ENCODE measurements at regions not wholly inside any gene's neighbourhood (a gene's known extent, or its start where the extent isn't known, plus 50 kb on each side); places are given as distances from the start of the nearest gene placed in this dataset.
A peak's percentile ranks its signal among the peaks of the same experiment; 100 is the strongest.
"Not testable (repeated sequence)": the region's sequence is repeated elsewhere in the genome, so short reads cannot be mapped to it uniquely, and the experiment has no call there.

GRCh38 chr5:36739751-36740221, 133.4 kb downstream of the SLC1A3 start:
- peak; percentile 53 for DNase-seq (ENCODE audit: low spot score)

DNA sequence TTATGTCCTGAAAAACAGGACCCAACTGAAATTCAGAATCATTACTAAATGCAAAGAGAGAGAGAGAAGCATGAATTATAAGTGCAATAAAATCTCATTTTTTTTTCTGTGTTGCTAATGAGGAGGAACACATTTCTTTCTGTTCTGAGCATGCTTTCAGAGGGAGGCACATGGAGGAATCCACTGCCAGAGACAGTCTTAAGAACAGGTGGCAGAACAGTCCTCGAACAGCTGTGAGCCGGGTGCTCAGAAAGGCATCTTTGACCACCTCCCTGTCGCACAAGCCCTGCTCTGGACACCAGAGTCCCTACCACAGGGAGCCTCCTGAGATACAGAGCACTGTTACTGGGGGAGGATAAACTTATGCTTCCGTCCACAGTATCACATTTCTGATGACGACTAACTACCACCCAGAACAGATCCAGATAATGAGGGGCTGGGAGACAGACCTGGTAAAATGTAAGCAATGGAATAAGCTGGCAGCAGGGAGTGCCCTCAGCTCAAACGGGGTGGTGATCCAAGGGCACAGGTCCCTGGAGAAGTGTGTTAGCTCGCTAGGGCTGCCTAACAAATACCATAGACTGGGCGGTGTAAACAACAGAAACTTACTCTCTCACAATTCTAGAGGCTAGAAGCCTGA, 134.0 kb downstream of the SLC1A3 start:
- DNase-seq (ENCODE audit: low spot score), result no peak

- DNase-seq (ENCODE audit: low spot score), result no peak
Observed at GRCh38 chr5:36741128-36741527, 134.7 kb downstream of the SLC1A3 start.

DNA sequence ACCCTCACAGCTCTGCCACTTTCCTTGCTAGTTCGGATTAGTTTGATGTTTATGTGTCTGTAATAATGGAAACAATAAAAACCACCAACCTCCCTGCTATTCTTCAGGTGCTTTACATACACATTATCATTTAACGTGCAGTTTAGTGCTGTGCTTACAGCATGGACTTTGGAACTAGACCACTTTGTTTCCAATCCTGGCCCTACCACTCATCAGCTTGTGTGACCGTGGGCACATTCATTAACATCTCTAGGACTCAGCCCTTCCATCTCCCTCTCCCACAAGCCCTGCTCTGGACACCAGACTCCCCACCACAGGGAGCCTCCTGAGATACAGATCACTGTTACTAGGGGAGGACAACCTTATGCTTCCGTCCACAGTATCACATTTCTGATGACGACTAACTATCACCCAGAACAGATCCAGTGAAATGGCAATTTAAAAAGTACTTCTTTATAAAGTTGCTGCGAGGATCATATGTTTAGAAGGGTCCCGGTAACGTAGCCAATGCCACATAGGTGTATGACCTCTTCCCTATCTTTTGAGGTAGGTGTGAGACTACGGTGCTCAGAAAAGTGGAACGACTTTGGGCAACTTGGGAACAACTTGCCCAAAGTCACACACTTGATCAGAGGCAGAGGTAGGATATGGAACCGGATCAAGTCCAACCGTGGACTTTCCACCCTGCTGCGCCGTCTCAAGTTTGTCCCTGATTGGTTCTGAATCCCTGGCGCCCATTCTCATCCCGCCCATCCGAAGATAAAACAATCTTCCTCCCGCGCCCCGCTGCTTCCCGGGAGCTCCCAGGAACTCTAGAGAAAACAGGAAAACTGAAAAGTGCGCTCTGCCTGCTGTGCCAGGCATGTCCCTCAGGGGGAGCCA, 132.4 kb upstream of the NIPBL start:
- peak; percentile 84 for DNase-seq (ENCODE audit: low spot score)

DNA sequence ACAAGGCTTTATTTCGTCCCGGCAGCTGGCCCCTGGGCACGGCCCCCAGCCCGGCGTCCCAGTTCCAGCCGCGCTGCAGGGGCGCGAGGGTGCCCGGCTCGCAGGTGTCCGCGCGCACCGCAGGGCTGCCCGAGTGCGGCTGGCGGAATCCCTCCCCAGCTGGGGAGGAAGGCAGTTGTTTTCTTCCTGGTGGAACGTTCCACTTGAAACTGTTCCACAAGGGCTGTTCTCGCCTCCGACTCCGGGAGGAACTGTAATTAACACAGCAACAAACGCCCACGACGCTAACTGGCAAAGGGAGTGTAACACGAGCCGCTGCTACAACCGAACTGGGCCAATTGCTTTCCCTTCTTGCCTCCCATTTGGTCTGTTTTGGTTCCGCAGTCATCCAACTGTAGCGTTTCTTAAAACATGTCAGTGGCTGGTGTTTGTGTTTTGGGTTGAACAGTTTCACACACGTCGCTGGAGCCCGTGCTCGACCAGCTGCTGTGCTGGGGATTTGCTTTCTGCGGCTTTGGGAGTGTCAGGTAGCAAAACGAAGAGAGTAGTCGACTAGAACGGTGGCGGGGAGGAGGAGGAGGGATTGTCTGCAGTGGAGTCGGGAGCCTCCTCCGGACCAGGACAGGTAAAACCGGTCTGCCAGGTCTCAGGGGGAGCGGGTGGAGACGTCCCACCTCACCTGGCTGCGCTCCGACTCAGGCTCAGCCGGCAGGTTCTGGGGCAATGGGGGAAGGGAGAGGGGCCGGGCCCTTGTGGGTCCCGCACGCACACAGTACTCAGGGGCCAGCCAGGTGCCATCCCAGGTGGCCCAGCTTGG, 131.6 kb upstream of the NIPBL start:
- peak; percentile 40 for DNase-seq (ENCODE audit: low spot score)

DNA sequence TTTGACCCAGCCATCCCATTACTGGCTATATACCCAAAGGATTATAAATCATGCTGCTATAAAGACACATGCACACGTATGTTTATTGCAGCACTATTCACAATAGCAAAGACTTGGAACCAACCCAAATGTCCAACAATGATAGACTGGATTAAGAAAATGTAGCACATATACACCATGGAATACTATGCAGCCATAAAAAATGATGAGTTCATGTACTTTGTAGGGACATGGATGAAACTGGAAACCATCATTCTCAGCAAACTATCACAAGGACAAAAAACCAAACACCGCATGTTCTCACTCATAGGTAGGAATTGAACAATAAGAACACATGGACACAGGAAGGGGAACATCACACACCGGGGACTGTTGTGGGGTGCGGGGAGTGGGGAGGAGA, 128.8 kb upstream of the NIPBL start:
- not testable (repeated sequence) for DNase-seq (ENCODE audit: low spot score)

- no peak for DNase-seq (ENCODE audit: low spot score)
Observed at GRCh38 chr5:36751886-36752285, 124.7 kb upstream of the NIPBL start.

DNA sequence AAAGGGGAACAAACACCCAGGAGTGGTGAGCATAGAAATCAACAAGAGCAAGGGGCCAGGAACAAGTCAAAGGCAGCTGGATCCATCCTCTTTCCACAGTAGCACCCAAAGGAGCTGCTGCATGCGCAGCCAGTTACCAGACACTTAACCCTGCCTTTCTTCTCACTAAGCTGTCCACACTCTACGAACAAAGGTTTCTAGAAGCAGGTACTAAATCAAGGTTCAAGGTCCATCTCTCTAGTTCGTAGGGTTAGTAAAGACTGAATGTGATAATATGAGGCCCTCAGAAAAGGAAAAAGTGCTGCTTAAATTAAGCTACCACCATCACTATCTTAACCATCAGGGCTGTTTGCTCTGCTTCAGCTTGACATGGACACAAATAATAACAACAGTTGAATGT, 121.2 kb upstream of the NIPBL start:
- no peak for DNase-seq (ENCODE audit: low spot score)

DNA sequence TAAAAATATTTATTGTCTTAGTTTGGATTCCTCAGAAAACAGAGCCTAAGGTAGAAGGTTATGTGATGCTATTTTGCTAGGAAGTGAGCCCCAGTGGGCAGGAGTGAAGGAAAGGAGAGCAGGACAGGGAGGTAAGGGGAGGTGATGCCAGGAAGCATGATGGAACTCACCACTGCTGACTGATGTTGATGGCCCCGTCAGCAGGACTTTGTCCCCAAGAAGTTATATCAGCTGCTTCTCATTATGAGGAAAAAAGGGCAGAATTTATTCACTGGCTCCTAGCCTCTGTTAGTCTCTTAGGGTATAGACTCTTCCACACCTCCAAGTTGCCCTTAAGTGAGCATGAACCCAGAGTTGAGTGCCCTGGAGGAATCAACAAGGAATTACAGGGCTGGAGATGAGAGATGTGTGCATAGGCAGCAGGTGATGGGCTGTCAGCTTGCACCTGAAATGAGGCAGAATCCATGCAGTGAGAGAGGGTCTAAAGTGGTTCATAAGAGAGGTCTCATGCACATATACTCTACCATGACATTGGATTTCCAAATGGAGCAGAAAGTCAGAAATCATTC, 120.6 kb upstream of the NIPBL start:
- no peak for DNase-seq (ENCODE audit: low spot score)

DNA sequence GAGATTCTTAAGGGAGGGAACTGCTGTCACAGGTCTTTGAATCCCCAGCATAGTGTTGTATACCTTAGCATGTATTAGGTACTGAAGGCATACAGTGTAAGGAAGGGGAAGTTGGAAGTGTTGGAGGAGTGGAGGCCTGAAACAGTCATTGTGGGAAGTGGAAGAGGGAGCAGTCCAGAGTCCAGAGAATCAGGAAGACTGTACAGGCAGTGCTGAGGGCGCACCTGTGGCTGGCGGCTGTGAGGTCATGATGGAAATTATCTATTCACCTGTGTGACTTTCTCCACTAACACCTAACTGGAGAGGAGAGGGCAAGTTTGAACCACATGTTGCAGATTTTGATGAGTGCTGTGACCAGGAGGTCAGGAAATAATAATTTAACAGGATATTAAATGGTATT, 119.7 kb upstream of the NIPBL start:
- DNase-seq (ENCODE audit: low spot score), result no peak

DNA sequence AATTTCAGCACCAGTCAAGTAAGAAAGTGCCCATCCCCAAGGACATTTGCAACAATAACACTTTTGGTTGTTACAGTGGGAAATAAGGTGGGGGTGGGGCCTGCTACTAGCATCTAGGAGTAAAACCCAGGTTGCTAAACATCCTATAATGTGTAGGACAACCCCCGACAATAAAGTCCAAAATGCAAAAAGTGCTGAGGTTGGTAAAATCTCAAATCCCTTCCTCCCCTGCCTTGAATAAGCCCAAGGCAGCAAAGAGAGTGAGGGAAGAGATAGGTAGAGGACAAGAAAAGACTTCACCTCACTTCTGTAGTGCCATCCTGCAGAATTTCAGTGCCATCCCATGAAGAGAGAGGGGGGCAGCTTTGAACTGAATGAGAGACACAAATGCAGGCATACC, 117.5 kb upstream of the NIPBL start:
- DNase-seq (ENCODE audit: low spot score), result no peak

GRCh38 chr5:36763454-36763853, 113.1 kb upstream of the NIPBL start:
- DNase-seq (ENCODE audit: low spot score), result no peak

- DNase-seq (ENCODE audit: low spot score), result no peak
Observed at GRCh38 chr5:36765876-36766275, 110.7 kb upstream of the NIPBL start.

DNA sequence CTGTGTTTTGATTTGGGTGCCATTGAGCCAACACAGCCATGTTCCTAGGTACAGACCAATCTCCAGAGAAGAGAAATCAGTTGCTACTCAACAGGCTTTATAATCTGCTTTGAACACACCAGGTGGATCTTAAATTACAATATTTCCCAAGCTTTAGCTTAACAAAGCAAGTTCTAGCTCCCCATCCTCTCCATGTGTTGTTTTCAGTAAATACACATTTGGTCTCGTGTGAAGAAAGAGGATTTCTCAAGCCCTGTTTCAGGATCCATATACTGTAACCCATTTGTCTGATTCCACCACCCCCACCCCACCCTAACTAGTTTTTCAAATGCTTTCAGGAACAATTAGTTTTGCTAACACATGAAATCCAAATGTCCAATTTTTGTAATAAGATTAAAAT, 109.6 kb upstream of the NIPBL start:
- DNase-seq (ENCODE audit: low spot score), result no peak

- no peak for DNase-seq (ENCODE audit: low spot score)
Observed at GRCh38 chr5:36768450-36768849, 108.1 kb upstream of the NIPBL start.

DNA sequence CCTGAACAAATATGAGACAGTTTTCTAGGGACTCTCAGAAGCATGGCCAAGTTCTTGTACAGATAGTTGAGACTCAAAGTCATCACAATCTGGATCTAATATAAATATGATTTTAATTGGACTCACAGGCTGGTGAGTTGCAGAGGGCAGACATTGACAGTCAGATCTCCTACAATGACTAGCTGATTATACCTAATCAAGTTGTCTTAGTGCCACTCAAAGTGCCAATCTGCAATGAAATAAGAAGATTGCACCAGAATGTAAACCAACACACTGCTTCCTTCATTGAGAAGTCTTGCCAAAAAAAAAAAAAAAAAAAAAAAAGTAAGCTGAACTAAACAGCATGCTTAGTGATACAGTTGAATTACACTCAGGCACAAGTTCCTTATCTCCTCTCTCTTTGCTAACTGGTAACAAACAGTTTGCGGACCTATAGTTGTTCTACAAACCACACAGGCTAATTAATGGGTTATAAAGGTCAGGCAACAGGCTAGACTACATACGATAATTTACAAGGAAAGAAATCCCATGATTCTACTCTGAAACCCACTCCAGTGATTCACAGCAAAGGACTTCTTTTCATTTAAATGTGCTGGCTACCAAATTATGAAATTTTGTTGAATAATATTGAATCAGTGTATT, 107.3 kb upstream of the NIPBL start:
- DNase-seq (ENCODE audit: low spot score), result no peak

DNA sequence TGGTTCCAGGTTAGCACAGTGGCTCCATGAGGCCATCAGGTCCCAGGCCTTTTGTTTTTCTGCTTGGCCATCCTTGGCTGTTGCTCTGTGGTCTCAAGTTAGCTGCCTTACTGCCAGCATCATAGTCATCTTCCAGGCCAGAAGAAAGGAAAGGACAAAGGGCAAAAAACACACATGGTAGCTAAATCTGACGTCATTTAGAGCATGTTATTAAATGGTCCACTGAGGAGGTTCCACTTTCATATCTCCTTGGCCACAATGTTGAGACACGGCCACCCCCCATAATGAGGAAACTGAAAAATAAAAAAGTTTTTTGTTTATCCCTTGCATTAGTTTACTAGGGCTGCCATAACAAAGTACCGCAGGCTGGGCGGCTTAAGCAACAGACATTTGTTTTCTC, 106.4 kb upstream of the NIPBL start:
- DNase-seq (ENCODE audit: low spot score), result no peak

DNA sequence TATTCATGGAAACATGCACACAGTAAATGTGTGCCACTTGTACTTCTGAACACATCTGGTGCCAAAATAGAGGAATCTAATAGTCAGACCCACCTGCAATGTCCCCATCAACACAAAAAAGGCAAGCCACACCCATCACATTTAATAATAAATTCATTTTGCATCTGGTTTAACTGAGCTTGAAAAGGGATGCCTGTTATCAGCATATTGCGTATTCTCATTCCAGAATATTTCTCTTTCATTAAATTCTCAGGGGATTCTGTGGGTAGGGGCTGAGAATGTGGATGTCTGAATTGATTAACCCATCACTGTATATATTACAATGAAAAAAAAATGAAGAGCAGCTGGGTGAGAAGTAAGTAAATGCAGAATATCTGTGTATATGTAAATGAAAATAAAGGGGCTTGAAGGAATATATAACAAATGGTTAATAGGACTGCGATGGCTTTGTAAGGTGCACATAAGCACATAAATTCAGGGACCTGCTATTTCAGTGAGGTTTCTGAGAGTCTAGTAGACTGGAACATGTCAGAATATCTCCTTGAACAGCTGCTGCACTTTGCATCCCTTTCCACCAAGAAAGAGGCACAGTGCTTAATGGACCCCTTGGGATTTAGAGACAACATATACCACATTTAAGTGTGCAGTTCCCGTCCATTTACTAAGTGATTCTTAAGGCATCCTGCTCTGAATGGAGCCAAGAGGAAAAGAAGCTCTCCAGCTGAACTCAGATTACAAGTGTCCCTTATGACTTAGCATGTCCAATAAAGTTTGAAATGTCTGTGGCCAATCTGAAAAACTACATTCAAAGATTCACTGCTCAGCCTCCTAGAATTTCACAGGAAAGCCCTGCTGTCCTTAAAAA, 104.1 kb upstream of the NIPBL start:
- no peak for DNase-seq (ENCODE audit: low spot score)

GRCh38 chr5:36777105-36777757, 99.3 kb upstream of the NIPBL start:
- peak; percentile 48 for DNase-seq (ENCODE audit: low spot score)

DNA sequence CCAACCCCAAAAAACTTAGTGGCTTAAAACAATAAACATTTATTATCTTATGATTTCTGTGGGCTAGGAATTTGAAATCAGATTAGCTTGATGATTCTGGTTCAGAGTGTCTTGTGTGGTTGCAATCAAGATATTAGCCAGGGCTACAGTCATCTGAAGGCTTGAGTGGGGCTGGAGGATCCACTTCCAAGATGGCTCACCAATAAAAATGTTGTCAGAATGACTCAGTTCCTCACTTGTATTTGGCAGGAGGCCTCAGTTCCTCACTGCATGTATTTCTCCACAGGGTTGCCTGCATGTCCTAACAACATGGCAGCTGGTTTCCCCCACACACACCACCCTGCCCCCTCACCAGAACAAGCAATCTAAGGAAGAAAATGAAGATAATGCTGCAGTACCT, 98.2 kb upstream of the NIPBL start:
- no peak for DNase-seq (ENCODE audit: low spot score)

Data from AG08396 (cell line).